Sigmoid colon (tissue), 6 donors: ENCODE measurements at regions not wholly inside any gene's neighbourhood (a gene's known extent, or its start where the extent isn't known, plus 50 kb on each side); places are given as distances from the start of the nearest gene placed in this dataset.

Experiments used
- DNase-seq: peaks from one replicate; pipeline ENCODE4 v3.0.0-alpha.2; 2019
- H3K27ac ChIP-seq, 4 donors: fragments of 200-600 bp; sonication (generic); one replicate each; pipeline ENCODE4 v1.5.1; 2016 to 2019; ENCODE audit warnings: mild to moderate bottlenecking in 1 of 4
- H3K27me3 ChIP-seq, 3 donors: fragments of 200-600 bp; sonication (generic); one replicate each; pipeline ENCODE4 v1.5.1; 2019; ENCODE audit warnings: mild to moderate bottlenecking in 1 of 3
- H3K36me3 ChIP-seq, 4 donors: fragments of 200-600 bp; sonication (generic); one replicate each; pipeline ENCODE4 v1.5.1; 2016 to 2019
- H3K4me1 ChIP-seq, 4 donors: fragments of 200-600 bp; sonication (generic); one replicate each; pipeline ENCODE4 v1.5.1; 2017 to 2019
- H3K4me3 ChIP-seq, 4 donors: fragments of 200-600 bp; sonication (generic); one replicate each; pipeline ENCODE4 v1.5.1; 2017 to 2019; ENCODE audit warnings: mild to moderate bottlenecking in 2 of 4, moderate library complexity in 1 of 4
- H3K9me3 ChIP-seq, 4 donors: fragments of 200-600 bp in 3 of 4; sonication (generic) in 3 of 4; one replicate each; pipeline versions ENCODE4 v1.5.1 to v1.6.1; 2013 to 2019
- CTCF ChIP-seq, 4 experiments: fragments of 450-650 bp in 3 of 4; fragments of 200-600 bp in 1 of 4; IDR thresholded peaks; one replicate each; pipeline ENCODE4 v1.5.1; 2016 to 2019; ENCODE audit warnings: antibody characterized with exemption in 4 of 4, mild to moderate bottlenecking in 3 of 4, moderate library complexity in 2 of 4
- EP300 ChIP-seq, 4 donors: sonication (generic); formaldehyde crosslinking; IDR thresholded peaks; one replicate each; pipeline ENCODE4 v1.6.1; 2017; ENCODE audit warnings: antibody characterized with exemption in 4 of 4
- POLR2A ChIP-seq, 2 donors: fragments of 450-650 bp; IDR thresholded peaks; one replicate each; pipeline ENCODE4 v1.6.1; 2016; ENCODE audit warnings: antibody characterized with exemption in 2 of 2, mild to moderate bottlenecking in 2 of 2, moderate library complexity in 2 of 2
- POLR2AphosphoS5 ChIP-seq, 4 donors: sonication (generic); formaldehyde crosslinking; IDR thresholded peaks; one replicate each; pipeline ENCODE4 v1.6.1; 2017; ENCODE audit warnings: antibody characterized with exemption in 4 of 4
- WGBS, 2 donors: extraction: QIAGEN DNeasy Blood & Tissue Kit; methylation state at CpG; one replicate each; pipeline ENCODE4 v1.1.7; 2013; 5-methylcytosine and 5-hydroxymethylcytosine counted together
- intact Hi-C: fragments of 100-400 bp; cut with DNase I; formaldehyde crosslinking; loops from one replicate; pipeline ENCODE4 v1.15.1; 2023
- donor health status: healthy with polysubstance abuse.
- donor health status: healthy.

GRCh38 chr7:24368161-24368560 lies 84.2 kb downstream of the NPY start:
- WGBS, 2 donors: 82 to 90% methylated on average over 2 of the region's 2 CpGs
- H3K36me3 ChIP-seq: no peaks in the 10 kb centered on the region

GRCh38 chr7:24370541-24370940 lies 86.6 kb downstream of the NPY start:
- Histone ChIP-seq H3K9me3 (no peaks in the 10 kb centered on the region), H3K4me3 (no peak overlapping the region), H3K27me3 (no peaks in the 10 kb centered on the region), H3K4me1 (peaks cover 0 to 3% (median 0%) of the 10 kb centered on the region in 4 donors), H3K36me3 (no peaks in the 10 kb centered on the region), H3K27ac (no peak overlapping the region)
- intact Hi-C loops: no loop called here
- DNase-seq: no peak
- WGBS, 2 donors: 89 to 90% methylated on average over 5 of the region's 5 CpGs
- TF ChIP-seq EP300 (IDR thresholded peaks at IDR 0.05) (no peak), POLR2A (IDR thresholded peaks at IDR 0.05) (no peak)

More at GRCh38 chr7:24368161-24368560, 84.2 kb downstream of the NPY start:
- no peak overlapping the region for H3K27ac ChIP-seq
- H3K9me3 ChIP-seq: no peaks in the 10 kb centered on the region
- peaks cover 0 to 3% (median 0%) of the 10 kb centered on the region in 4 donors for H3K4me1 ChIP-seq
- H3K27me3 ChIP-seq: no peaks in the 10 kb centered on the region
- DNase-seq: no peak
- TF ChIP-seq POLR2A (IDR thresholded peaks at IDR 0.05) (no peak), POLR2AphosphoS5 (IDR thresholded peaks at IDR 0.05) (no peak), EP300 (IDR thresholded peaks at IDR 0.05) (no peak), CTCF (IDR thresholded peaks at IDR 0.05) (no peak)
- no peak overlapping the region for H3K4me3 ChIP-seq
- intact Hi-C loops: no loop called here

- no peaks in the 10 kb centered on the region for H3K27me3 ChIP-seq
- WGBS, 2 donors: 83 to 85% methylated on average over 17 of the region's 17 CpGs
- no peak for DNase-seq
- TF ChIP-seq POLR2AphosphoS5 (IDR thresholded peaks at IDR 0.05) (no peak), POLR2A (IDR thresholded peaks at IDR 0.05) (no peak), CTCF (IDR thresholded peaks at IDR 0.05) (no peak), EP300 (IDR thresholded peaks at IDR 0.05) (no peak)
- H3K36me3 ChIP-seq: no peaks in the 10 kb centered on the region
- intact Hi-C loops: no loop called here
- H3K9me3 ChIP-seq: no peaks in the 10 kb centered on the region
- no peak overlapping the region for H3K27ac ChIP-seq
- H3K4me1 ChIP-seq: no peaks in the 10 kb centered on the region
- H3K4me3 ChIP-seq: no peak overlapping the region
Observed at GRCh38 chr7:24372961-24373955, 89.3 kb downstream of the NPY start.

- Histone ChIP-seq H3K9me3 (peaks cover 0 to 6% (median 0%) of the 10 kb centered on the region in 4 donors), H3K27ac (no peak overlapping the region), H3K4me3 (no peak overlapping the region), H3K27me3 (no peaks in the 10 kb centered on the region), H3K4me1 (no peaks in the 10 kb centered on the region), H3K36me3 (no peaks in the 10 kb centered on the region)
- intact Hi-C loops: no loop called here
- 89 to 90% methylated on average over 8 of the region's 8 CpGs for WGBS, 2 donors
- DNase-seq: no peak
- TF ChIP-seq EP300 (IDR thresholded peaks at IDR 0.05): no peak
- TF ChIP-seq CTCF (IDR thresholded peaks at IDR 0.05): no peak
- no peak for TF ChIP-seq POLR2A (IDR thresholded peaks at IDR 0.05)
- no peak for TF ChIP-seq POLR2AphosphoS5 (IDR thresholded peaks at IDR 0.05)
Observed at GRCh38 chr7:24378871-24379616, 95.1 kb downstream of the NPY start.
